NCI-H446 treated with DMSO at 0.1 percent for 48 hours (cell line): ENCODE measurements at regions not wholly inside any gene's neighbourhood (a gene's known extent, or its start where the extent isn't known, plus 50 kb on each side); places are given as distances from the start of the nearest gene placed in this dataset.
"Not testable (repeated sequence)": the region's sequence is repeated elsewhere in the genome, so short reads cannot be mapped to it uniquely, and the experiment has no call there.

ENCODE experiments used
- DNase-seq: peaks from one replicate; lab custom pipeline; 2025; lab: John Stamatoyannopoulos, UW

DNA sequence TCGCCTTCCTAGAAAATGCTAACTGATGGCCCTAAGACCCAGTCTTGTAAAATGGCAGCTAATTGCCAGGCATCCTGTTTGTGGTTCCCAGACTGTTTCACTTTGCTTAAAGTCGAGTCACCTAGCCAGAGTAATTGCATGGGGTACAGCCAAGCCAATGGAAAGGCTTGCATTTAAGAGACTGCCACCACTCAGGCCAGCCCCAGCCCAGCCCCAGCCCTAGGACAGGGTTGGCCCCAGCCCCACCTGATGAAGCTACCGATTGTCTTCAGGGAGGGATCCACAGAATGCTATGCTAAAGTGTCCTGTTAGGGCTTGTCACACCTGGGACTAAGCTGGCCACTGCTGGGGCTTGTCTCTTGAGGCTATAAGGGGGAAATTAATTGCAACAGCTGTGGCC lies 194.6 kb upstream of the KLF3 start:
- DNase-seq, result no peak

DNA sequence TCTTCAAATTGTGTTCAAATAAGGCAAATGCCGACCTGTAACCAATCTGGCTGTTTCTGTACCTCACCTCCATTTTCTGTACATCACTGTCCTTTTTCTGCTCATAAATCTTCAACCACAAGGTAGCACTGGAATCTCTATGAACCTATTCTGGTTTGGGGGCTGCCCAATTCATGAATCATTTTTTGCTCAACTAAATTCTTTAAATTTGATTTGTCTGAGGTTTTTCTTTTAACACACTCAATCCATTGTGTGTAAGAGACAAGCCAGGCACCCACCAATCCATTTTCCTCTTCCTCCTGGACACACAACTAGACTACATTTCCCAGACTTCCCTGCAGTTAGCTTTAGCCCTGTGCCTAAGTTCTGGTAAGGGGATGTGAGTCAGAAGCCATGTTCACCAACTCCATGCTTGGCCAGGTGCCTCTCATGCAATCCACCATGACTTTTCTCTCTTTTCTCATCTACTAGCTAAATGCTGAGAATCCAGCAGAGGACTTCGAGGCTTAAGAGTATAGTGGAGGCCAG lies 193.2 kb upstream of the KLF3 start:
- no peak for DNase-seq

DNA sequence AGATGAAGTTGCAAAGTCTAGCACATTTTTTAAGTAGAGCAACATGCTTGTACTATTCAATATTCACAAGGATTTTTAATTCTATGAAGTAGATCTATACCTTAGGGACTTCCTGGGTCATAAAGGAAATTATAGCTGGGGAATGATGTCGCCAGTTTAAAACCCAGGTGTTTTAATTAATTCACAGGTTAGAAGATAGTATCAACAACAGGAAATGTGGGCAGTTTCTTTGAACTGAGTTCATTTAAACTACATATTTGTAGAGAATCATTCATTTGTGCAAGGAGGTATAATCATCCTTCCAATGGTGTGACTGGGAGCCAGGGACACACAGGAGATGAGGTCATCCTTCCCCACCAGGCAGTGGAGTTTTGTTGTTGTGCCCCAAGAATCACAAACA lies 181.3 kb upstream of the KLF3 start:
- no peak for DNase-seq

DNA sequence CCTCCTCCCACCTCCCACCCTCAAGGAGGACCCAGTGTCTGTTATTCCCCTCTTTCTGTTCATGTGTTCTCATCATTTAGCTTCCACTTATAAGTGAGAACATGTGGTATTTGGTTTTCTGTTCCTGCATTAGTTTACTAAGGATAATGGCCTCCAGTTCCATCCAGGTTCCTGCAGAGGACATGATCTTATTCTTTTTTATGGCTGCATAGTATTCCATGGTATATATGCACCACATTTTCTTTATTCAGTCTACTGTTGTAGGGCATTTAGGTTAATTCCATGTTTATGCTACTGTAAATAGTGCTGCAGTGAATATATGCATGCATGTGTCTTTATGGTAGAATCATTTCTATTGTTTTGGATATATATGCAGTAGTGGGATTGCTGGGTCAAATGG lies 180.4 kb upstream of the KLF3 start:
- DNase-seq, result not testable (repeated sequence)

DNA sequence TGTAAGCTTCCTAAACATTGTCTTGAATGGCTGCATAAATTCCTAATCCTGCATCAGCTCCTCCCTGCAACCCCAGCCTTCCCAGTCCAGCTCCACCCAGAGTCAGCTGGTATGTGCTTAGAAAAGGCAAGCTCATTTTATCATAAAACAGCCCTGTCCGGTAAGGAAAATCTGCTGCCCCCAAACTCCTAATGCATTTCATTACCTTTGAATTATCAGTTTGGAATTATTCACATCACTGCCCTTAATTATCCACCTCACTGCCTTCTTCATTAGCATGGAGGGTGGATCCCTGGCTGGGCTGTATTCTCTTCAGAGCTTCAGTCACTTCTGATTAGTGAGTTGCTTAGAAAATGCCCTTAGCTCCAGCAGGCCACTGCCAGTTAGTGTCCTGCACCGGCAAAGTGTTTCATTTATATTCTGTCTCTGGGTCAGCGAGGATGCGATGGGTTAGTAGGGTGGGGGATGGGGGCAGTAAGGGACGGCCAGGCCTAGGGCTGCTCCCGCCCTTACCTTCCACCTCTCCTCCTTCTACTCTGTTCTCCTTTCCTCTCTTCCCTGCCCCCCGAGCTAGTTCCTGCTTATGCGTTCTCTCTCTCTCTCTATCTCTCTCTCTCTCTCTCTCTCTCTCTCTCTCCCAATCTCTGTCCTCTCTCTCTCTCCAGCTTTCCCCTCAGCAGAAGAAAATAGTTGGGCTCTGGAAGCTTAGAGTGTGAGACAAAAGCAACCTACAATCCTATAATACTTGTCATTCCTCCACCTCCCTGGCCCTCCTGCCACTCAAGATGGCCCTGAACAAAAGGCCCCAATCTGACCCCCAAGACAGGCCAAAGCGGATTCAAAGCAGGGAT lies 174.8 kb upstream of the KLF3 start:
- DNase-seq, result no peak

DNA sequence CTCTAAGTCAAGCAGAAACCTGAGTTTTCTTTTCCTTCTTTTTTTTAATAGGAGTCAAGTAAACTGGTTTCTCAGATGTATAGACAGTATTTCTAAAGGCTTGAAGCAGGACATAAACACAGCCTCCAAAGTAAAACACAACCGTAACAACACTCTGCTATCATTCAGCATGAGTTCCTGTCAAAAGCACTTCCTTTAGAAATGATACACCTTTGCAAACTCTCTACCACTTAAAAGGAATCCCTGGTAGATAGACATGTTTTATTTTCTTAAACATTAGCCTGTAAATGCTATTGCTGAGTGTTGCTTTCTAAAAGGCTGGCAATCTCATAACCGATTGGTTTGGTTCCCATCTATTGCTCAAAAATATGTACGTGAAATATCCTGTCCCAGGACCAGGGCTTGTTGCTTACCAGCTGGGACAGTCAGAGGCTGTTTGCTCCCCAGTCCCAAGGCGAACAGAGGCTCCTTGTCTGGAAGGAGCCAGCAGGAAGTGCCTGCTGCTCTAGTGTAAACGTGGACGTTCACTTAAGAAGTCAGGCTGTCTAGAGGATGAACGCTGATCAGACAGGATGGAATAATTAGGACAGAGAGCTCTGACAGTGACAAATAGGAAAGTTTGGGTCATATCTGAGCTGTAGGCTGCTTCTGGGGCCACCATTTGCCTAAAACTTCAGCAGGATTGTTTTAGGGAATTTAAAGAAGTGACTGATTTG lies 173.9 kb upstream of the KLF3 start:
- no peak for DNase-seq

DNA sequence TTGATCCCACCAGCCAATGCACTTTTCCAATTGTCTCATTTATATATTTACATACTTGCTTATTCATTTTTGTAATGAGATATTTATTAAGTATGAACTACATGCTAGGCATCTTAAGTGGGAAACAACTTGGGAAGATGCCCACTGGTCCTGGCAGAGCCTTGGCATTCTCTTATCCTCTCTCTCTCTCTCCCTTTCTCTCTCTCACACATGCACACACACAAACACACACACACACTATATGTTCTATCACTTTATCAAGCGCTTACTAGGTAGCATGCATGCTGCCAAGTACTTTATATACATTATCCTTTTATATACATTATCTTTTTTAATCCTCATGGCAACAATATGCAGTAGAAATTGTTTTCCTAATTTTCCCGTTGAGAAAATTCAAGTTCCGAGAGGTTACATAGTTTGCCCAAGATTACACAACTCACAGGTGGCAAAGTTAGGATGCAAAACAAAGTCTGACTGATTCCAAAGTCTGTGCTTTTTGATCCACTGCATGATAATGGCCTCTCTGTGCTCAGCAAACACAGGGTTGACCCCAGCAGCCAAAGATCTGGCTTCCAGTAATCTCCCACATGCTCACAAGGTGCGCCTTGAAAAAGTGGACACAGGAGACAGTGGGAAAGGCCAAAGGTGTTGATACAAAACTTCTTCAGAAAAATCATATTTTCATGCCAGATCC lies 173.1 kb upstream of the KLF3 start:
- DNase-seq, result no peak

DNA sequence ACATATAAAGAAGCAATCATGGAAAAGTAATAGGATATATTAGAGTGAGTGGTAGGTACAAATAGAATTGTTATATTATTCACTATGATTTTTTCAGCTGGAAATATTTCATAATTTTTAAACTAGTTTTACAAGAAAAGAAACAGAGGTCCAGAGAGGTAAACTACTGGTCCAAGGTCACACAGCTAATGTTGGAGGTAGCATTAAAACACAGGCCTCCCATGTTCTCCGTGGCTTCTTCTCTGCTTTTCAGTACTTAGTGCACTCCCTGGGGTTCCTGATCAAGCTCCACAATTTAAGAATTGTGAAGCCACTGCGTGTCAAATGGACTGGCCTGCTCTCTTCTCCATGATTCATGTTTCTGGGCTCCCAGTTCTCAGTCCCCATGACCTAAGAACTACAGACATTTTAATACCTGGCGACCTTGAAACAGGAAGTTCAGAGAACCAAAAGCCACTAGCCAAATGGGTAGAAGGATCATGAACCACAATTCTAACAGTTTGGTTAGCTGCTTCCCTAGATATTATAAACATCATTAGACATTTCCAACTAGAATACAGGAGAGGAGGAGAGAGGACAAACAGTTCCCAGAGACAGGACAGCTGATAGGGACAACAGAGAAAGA lies 172.0 kb upstream of the KLF3 start:
- no peak for DNase-seq

DNA sequence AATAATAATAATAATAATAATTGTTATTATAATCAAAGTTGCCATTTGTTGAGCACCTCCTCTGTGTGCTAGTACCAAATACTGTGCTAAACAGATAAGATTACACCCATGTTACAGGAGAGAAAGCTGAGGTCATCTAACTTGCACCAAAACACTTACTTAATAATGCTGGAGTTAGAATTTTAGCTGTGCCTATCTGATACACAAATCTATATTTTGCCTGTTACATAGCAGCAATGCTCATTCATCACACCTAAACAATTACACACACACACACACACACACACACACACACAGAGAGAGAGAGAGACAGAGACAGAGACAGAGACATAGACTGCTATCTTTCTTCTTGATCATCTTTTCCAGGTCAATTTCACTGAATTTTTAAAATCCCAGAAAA lies 170.9 kb upstream of the KLF3 start:
- no peak for DNase-seq

DNA sequence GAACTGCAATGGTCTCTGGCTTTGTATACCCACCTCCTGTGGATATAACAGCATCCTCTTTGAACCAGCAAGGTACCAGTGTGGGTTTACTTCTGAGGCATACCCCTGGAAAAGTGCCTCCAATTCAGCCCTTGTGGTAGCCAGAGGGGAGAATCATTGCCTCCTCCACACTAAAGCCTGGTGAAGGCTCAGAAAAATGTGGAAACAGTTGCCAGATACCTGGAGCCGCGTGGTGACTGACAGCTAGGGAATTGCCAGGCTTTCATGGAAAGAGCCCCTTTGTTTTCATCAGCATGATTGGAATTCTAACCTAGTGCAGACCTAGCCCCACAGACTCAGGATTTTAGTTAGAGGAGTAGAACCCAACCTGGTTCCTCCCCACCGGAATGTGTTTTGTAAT lies 168.6 kb upstream of the KLF3 start:
- no peak for DNase-seq

DNA sequence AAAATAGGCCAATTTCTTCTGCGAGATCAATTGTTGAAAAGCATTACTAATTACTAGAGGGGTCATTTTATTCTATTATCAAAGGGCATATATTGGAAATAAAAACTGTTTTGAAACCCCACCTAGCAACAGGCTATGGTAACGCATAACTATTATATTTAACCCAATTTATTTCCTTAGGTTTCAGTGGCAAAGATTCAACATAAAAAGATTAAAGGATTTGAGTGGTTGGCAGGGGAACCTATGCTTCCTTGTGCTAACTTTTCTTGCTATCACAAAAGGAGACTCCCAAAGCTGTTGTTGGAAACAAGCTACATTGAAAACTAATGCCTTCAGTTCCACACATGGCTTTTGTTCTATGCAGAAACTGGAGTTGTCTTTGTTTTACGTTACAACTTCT lies 166.9 kb upstream of the KLF3 start:
- no peak for DNase-seq

DNA sequence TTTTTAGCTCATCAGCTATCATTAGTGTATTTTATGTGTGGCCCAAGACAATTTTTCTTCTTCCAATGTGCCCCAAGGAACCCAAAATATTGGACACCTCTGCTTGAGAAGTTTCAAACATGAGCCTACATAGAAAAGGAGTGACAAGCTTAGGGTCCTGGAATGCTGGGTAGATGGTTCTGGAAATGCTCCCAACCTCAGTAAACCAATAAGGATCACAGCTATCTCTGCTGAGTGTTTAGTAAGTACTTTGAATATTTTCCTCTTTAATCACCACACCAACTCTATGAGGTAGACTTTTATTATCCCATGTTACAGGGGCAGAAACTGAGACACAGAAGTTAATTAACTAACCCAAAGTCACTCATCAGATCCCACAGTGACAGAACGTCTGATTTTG lies 164.9 kb upstream of the KLF3 start:
- DNase-seq, result no peak

DNA sequence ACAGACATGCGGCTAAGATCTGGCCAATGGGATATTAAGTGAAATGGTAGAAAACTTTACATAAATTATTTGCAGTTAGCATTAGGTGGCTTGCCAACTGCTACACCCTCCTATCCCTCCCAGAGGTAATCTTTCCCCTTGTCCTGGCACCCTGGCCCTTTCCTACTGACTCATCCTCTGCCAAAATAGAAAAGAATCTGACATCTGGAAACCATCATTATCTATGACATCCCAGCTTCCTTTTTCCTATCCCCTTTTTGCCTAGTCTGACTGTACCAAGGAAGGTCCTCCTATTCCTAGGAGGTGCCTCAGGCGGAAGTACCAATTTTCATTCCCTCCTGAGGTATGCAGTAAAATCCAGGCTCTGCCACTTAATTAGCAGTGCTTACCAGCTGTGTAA lies 163.6 kb upstream of the KLF3 start:
- no peak for DNase-seq

DNA sequence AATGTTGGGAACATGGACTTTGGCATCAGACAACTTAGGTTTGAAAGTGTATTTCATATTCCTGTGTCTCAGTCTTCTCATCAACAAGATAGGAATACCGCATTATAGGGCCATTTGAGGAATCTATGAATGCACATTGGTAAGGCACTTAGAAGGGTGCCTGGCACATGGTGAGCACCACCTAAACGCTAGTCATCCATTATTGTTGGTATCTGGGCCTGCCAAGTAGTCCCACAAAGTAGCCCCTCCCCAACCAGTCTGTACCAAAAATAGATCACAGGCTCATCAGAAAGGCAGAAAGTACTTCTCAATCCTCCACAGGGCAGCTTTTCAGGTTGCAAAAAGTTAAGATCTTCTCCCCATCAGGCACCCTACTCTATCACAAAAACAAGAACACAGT lies 162.3 kb upstream of the KLF3 start:
- DNase-seq, result no peak

DNA sequence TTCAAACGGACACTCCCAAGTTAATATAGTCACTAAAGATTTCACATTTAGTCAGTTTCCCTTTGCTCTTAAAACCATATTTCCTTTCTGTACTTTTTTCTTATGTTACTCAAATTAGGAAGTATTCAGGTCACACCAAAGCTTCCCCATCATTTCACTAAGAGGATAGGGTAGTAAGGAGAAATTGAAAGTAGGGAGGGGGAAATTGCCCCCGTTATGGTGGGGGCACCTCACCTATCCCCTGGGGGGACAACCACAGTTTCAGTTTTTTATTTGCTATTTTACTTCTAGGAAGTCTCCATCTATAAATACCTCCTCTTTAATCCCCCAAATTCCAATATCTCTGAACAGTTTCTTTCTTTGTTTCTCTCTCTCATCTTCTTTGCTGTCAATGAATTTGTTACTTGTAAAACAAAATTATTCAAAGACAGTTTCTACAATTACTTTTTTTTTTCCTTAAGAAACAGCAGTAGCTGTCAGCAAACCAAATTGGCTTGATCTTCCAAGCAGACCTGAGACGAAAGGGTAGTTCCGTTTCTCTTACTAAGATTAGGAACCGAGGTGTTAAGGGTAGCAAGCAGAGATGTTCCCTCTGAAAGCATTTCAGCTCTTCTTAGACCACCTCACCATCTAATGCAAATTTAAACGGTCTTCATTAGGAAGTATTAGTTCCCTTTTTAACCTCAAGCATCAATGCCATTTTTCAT lies 160.2 kb upstream of the KLF3 start:
- no peak for DNase-seq

DNA sequence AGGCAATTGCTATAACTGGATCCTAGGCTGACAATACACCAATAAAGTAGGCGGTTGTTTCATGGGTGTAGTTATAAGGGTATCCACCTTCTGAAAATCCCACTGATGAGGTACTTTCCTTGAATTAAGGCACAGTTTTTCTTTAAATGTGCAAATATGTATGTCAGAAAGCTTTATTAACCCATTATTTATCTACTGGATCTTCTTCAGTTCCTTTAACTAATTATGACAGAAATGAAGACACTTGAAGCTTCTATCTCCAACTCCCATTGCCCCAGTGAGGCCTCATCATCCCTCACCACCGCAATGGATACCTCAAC lies 159.6 kb upstream of the KLF3 start:
- DNase-seq, result no peak

DNA sequence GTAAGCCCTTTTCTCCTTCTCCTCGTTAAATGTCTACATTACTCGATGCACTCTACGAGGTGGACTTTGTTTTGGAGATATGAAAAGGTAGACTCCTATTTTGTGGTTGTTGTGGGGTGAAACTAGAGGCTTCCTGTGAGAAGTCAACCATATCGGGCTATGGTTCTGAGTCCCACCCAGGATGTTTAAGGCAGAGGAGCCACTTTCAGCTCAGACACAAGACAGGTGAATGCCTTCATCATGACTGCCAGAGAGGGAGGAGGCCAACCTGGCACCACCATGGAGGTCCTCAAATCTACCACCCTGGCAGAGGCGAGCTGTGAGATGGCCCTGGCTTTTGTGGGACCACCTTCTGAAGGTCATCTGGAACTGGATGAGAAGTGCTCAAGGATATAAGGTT lies 154.4 kb upstream of the KLF3 start:
- DNase-seq, result no peak

DNA sequence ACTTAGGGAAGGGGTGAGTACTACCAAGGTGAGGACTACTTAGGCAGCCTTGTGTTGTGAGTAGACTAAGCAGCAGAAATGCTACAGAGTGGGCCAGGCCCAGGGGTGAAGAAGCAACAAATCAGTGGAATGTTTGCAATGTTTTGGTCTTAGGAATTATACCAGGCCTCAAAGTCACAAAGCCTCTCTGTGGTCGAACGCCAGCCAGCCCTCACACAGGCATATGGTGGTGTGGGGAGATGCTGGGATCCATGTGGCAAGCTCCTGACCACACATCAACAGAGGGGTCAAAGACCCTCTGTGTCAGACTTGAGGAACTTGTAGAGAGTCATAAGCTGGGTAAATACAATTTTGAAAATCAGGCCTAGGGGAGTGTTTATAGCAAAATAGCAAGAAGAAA lies 153.8 kb upstream of the KLF3 start:
- no peak for DNase-seq

DNA sequence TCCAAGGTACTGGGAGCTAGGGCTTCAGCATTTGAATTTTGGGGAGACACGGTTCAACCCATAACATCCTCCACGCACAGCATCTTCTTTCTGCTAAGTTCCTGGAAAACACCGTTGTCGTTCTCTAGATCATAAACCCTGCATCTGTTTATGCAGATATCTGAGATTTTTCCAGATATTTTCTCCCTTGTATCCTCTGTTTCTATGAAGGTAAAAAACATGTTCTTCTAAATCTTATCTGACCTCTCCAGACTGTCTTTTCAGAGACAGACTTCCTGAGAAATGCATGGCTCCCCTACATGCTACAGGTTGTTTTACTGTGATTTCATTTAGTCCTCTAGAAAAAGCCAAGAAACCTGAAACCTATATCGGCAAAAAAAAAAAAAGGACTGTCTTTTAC lies 152.3 kb upstream of the KLF3 start:
- DNase-seq, result no peak

DNA sequence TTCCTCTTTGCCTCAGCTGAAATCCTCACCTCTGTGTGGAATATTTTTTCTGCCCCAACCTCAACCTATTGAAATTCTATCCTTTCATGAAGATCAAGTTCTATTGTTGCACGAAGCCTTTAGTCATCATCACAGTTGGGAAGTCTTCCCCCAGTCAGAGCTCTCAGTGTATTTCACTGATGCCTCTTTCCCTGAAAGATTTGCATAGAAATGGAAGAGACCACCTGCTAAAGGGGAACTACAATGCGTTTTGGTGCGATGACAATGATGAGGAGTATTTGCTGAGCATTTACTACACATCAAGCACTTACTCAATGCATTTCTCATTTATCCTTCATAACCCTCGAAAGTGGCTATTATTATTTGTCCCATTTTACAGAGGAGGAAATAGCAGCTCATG lies 151.2 kb upstream of the KLF3 start:
- no peak for DNase-seq

DNA sequence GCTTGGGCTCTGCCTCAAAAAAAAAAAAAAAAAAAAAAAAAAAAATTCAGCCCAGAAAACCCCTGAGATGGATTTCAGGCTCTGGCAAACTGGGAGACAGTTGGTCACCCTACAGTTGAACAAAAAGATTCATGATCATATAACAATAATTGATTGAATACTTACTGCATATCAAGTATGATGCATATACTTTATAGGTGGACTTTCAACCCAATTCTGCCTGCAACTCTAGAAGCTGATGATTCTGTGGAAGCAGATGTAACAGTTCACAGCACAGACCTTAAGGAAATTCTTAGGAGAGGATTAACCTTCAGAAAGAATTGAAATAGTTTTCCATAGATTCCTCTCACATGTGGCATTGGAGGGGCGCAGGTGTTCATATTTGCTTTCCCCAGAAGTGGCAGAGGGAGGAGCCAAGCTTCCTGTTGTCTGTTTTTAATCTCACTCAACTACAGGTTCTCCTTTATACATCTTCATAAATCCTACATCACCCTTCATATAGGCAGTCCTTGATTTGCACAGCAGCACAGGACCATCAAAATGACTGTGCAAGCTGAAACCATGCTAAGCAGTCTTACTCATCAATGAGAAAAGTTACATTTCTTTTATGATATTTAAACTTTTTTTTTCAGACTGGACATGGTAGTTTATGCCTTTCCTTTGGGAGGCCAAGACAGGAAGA lies 149.4 kb upstream of the KLF3 start:
- no peak for DNase-seq
